HepG2 (cell line): ENCODE measurements at regions not wholly inside any gene's neighbourhood (a gene's known extent, or its start where the extent isn't known, plus 50 kb on each side); places are given as distances from the start of the nearest gene placed in this dataset.

Source experiments
- ATAC-seq: fragments of 200-7000 bp; cut with Tn5 transposase; 3 replicates; pipeline ENCODE4 v1.9.1; 2020; ENCODE audit warnings: mild to moderate bottlenecking, moderate library complexity
- BruUV-seq: library from RNA; stranded (reverse); fragments of 400-500 nt; replicated peaks from 2 replicates; lab custom pipeline; 2021; lab: Mats Ljungman, UMichigan
- CTCF ChIA-PET: fragments of 300-600 bp; formaldehyde crosslinking; extraction: SDS; loops from one replicate; lab custom pipeline; 2021; ENCODE audit warnings: low total read pairs, inconsistent platforms, low intra/inter-chr PET ratio; lab: Yijun Ruan, JAX
- POLR2A ChIA-PET: fragments of 350-600 bp; sonication (Branson Sonifier 250); formaldehyde crosslinking; loops from one replicate; lab custom pipeline; 2020; ENCODE audit warnings: antibody characterized with exemption, inconsistent platforms; lab: Yijun Ruan, JAX
- DNase-seq: peaks from one replicate; pipeline ENCODE4 v3.0.0-alpha.2; 2015; ENCODE audit warnings: low spot score
- FAIRE-seq: peaks from 3 replicates; lab custom pipeline; 2011; peaks lifted over from hg19 to GRCh38; lab: Jason Lieb, UNC
- H2AFZ ChIP-seq: one replicate; pipeline ENCODE4 v1.6.1; 2011; ENCODE audit warnings: low read length, inconsistent platforms
- H3K27ac ChIP-seq: fragments of 300-600 bp; 3 replicates; pipeline ENCODE4 v1.8.0; 2011; ENCODE audit warnings: mixed run types, mild to moderate bottlenecking, mixed read lengths, low read length, inconsistent platforms; ENCODE audit not compliant: insufficient read depth; ENCODE audit errors: extremely low read length
- H3K27me3 ChIP-seq, 2 experiments: fragments of 200-600 bp in 1 of 2; 2 replicates in 1 of 2; 3 replicates in 1 of 2; pipeline versions ENCODE4 v1.6.0 to v1.8.0; 2011; ENCODE audit warnings: low read length in 2 of 2, mild to moderate bottlenecking in 2 of 2, moderate library complexity in 2 of 2, inconsistent platforms in 1 of 2; ENCODE audit not compliant: insufficient read depth in 2 of 2, control insufficient read depth in 1 of 2
- H3K36me3 ChIP-seq, 2 experiments: fragments of 200-600 bp in 1 of 2; replicated peaks in 1 of 2; 2 replicates in 1 of 2; 3 replicates in 1 of 2; pipeline versions ENCODE4 v1.5.1 to v1.8.0; 2011; ENCODE audit warnings: low read length in 2 of 2, inconsistent platforms in 1 of 2; ENCODE audit not compliant: insufficient read depth in 2 of 2, control insufficient read depth in 1 of 2
- H3K4me1 ChIP-seq: 2 replicates; pipeline ENCODE4 v1.5.1; 2012; ENCODE audit warnings: low read length, inconsistent platforms; ENCODE audit not compliant: insufficient read depth
- H3K4me2 ChIP-seq: 2 replicates; pipeline ENCODE4 v1.6.0; 2011; ENCODE audit warnings: low read depth, low read length, inconsistent platforms
- H3K4me3 ChIP-seq, 3 experiments: fragments of 200-600 bp in 1 of 3; sonication (generic), shearing (Covaris generic) in 1 of 3; replicated peaks in 1 of 3; 2 replicates each; pipeline ENCODE4 v1.5.1; 2011 to 2016; ENCODE audit warnings: low read length in 3 of 3, inconsistent platforms in 2 of 3, low read depth in 2 of 3, mild to moderate bottlenecking in 2 of 3, control low read depth in 1 of 3, mixed read lengths in 1 of 3; ENCODE audit not compliant: insufficient read depth in 1 of 3
- H3K79me2 ChIP-seq: one replicate; pipeline ENCODE4 v1.6.1; 2011; ENCODE audit warnings: low read length, inconsistent platforms; ENCODE audit not compliant: insufficient read depth
- H3K9ac ChIP-seq: 2 replicates; pipeline ENCODE4 v1.6.0; 2011; ENCODE audit warnings: mild to moderate bottlenecking, low read depth, low read length, inconsistent platforms; ENCODE audit not compliant: insufficient read depth
- H3K9me3 ChIP-seq: 2 replicates; pipeline ENCODE4 v1.5.1; 2012; ENCODE audit warnings: mild to moderate bottlenecking, low read length
- H4K20me1 ChIP-seq: 2 replicates; pipeline ENCODE4 v1.6.0; 2011; ENCODE audit warnings: inconsistent platforms, mild to moderate bottlenecking, low read length, moderate library complexity; ENCODE audit not compliant: insufficient read depth
- CBX2 ChIP-seq, 2 experiments: fragments of 200-600 bp in 1 of 2; sonication (generic); formaldehyde crosslinking in 1 of 2; IDR thresholded peaks; 2 replicates each; pipeline versions ENCODE4 v1.7.0 to v1.8.1; 2018 to 2022; ENCODE audit warnings: low read depth in 2 of 2, low read length in 1 of 2, mild to moderate bottlenecking in 1 of 2, missing genetic modification reagents in 1 of 2
- CHD4 ChIP-seq: fragments of 200-600 bp; sonication (generic); IDR thresholded peaks from 2 replicates; pipeline ENCODE4 v1.7.0; 2017; ENCODE audit warnings: mild to moderate bottlenecking, low read length, borderline replicate concordance
- CREM ChIP-seq, 2 experiments: sonication (generic) in 1 of 2; formaldehyde crosslinking in 1 of 2; IDR thresholded peaks; 2 replicates each; pipeline versions ENCODE4 v1.4.0 to v1.6.1; 2016 to 2020; ENCODE audit warnings: antibody characterized with exemption in 1 of 2, mild to moderate bottlenecking in 1 of 2, missing genetic modification reagents in 1 of 2
- FUBP1 ChIP-seq: sonication (generic); formaldehyde crosslinking; IDR thresholded peaks from 2 replicates; pipeline ENCODE4 v1.5.1; 2020; ENCODE audit warnings: missing genetic modification reagents, mild to moderate bottlenecking, borderline replicate concordance
- KDM5B ChIP-seq: sonication (generic); formaldehyde crosslinking; IDR thresholded peaks from 2 replicates; pipeline ENCODE4 v1.4.0; 2020; ENCODE audit warnings: missing genetic modification reagents, mild to moderate bottlenecking, borderline replicate concordance
- KLF12 ChIP-seq: sonication (generic); formaldehyde crosslinking; IDR thresholded peaks from 2 replicates; pipeline ENCODE4 v1.4.0; 2020; ENCODE audit warnings: missing genetic modification reagents, borderline replicate concordance
- NONO ChIP-seq, 2 experiments: fragments of 450-650 bp in 1 of 2; sonication (generic) in 1 of 2; formaldehyde crosslinking in 1 of 2; IDR thresholded peaks in 1 of 2; conservative IDR thresholded peaks in 1 of 2; 2 replicates each; pipeline versions ENCODE4 v1.6.1 to v1.8.0; 2017 to 2022; ENCODE audit warnings: mild to moderate bottlenecking in 1 of 2, missing genetic modification reagents in 1 of 2, moderate library complexity in 1 of 2
- NR1H2 ChIP-seq: sonication (generic); formaldehyde crosslinking; IDR thresholded peaks from 2 replicates; pipeline ENCODE4 v1.8.1; 2022; ENCODE audit warnings: low read depth, missing genetic modification reagents, borderline replicate concordance
- ZBTB20 ChIP-seq: sonication (generic); formaldehyde crosslinking; IDR thresholded peaks from 2 replicates; pipeline ENCODE4 v1.8.1; 2023; ENCODE audit warnings: missing genetic modification reagents, low read depth, mild to moderate bottlenecking, borderline replicate concordance
- ZBTB7B ChIP-seq: sonication (generic); formaldehyde crosslinking; IDR thresholded peaks from 2 replicates; pipeline ENCODE4 v1.4.0; 2020; ENCODE audit warnings: missing genetic modification reagents
- ZFX ChIP-seq: sonication (generic); formaldehyde crosslinking; IDR thresholded peaks from 2 replicates; pipeline ENCODE4 v1.4.0; 2020; ENCODE audit warnings: mild to moderate bottlenecking, low read depth, missing genetic modification reagents, moderate library complexity
- ZNF282 ChIP-seq: fragments of 450-650 bp; IDR thresholded peaks from 2 replicates; pipeline ENCODE4 v1.6.1; 2018; ENCODE audit not compliant: partially characterized antibody
- ZNF746 ChIP-seq: sonication (generic); formaldehyde crosslinking; IDR thresholded peaks from 2 replicates; pipeline ENCODE4 v1.8.0; 2022; ENCODE audit warnings: mild to moderate bottlenecking, missing genetic modification reagents
- ZNF766 ChIP-seq: sonication (generic); formaldehyde crosslinking; IDR thresholded peaks from 2 replicates; pipeline ENCODE4 v1.5.0; 2020; ENCODE audit warnings: missing genetic modification reagents, borderline replicate concordance
- ZNF768 ChIP-seq: sonication (generic); formaldehyde crosslinking; IDR thresholded peaks from 2 replicates; pipeline ENCODE4 v1.4.0; 2020; ENCODE audit warnings: missing genetic modification reagents
- WGBS: methylation state at CpG from one replicate; pipeline ENCODE4 v1.1.6; 2017; ENCODE audit warnings: low lambda C conversion rate; 5-methylcytosine and 5-hydroxymethylcytosine counted together
- in situ Hi-C: cut with HindIII; loops from 2 replicates; pipeline ENCODE4 v1.10.0; 2017; ENCODE audit warnings: low pct_unique_long_range_greater_than_20kb; ENCODE audit not compliant: extremely low pct_ligation_motif_present
- intact Hi-C: fragments of 100-400 bp; cut with micrococcal nuclease; formaldehyde crosslinking; loops from one replicate; pipeline ENCODE4 v1.10.0; 2022; ENCODE audit not compliant: unreplicated experiment
- TF ChIP-seq, protein P1 (sequence below): sonication (generic); formaldehyde crosslinking; IDR thresholded peaks from 2 replicates; pipeline ENCODE4 v1.8.1; 2023; ENCODE audit warnings: mild to moderate bottlenecking, missing genetic modification reagents

- no peaks in the 10 kb centered on the region for H3K79me2 ChIP-seq
- ATAC-seq (no peak), FAIRE-seq (no peak), DNase-seq (no peak)
- no peak overlapping the region for H2AFZ ChIP-seq
- BruUV-seq, result no TSS peak
- CTCF ChIA-PET, result no interaction called here
- no peak overlapping the region for H3K9ac ChIP-seq
- no peaks in the 10 kb centered on the region for H3K27me3 ChIP-seq
- H3K27ac ChIP-seq, result no peak overlapping the region
- H3K4me3 ChIP-seq, result no peak overlapping the region
- H3K9me3 ChIP-seq, result peaks cover 10% of the 10 kb centered on the region
- WGBS, result 1% methylated on average over 3 of the region's 3 CpGs
- no peaks in the 10 kb centered on the region for H4K20me1 ChIP-seq
- intact Hi-C loops, result no loop called here
- no peaks in the 10 kb centered on the region for H3K36me3 ChIP-seq
- H3K4me1 ChIP-seq, result no peaks in the 10 kb centered on the region
- no peak for TF ChIP-seq CHD4
- TF ChIP-seq KLF12 (CRISPR knock-in tag), result no peak
- no peak for TF ChIP-seq ZBTB20 (CRISPR knock-in tag)
- TF ChIP-seq KDM5B (CRISPR knock-in tag), result no peak
- no peak for TF ChIP-seq ZNF746 (CRISPR knock-in tag)
- TF ChIP-seq ZNF766 (CRISPR knock-in tag), result no peak
- TF ChIP-seq, protein P1, sequence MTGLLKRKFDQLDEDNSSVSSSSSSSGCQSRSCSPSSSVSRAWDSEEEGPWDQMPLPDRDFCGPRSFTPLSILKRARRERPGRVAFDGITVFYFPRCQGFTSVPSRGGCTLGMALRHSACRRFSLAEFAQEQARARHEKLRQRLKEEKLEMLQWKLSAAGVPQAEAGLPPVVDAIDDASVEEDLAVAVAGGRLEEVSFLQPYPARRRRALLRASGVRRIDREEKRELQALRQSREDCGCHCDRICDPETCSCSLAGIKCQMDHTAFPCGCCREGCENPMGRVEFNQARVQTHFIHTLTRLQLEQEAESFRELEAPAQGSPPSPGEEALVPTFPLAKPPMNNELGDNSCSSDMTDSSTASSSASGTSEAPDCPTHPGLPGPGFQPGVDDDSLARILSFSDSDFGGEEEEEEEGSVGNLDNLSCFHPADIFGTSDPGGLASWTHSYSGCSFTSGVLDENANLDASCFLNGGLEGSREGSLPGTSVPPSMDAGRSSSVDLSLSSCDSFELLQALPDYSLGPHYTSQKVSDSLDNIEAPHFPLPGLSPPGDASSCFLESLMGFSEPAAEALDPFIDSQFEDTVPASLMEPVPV (CRISPR knock-in tag), result no peak
- no peak for TF ChIP-seq ZNF282
- in situ Hi-C loops, result no loop called here
- H3K4me2 ChIP-seq, result no peak overlapping the region
- POLR2A ChIA-PET, result no interaction called here
Measured at GRCh38 chr11:130744794-130745193, 171.5 kb downstream of the SNX19 start.

DNA sequence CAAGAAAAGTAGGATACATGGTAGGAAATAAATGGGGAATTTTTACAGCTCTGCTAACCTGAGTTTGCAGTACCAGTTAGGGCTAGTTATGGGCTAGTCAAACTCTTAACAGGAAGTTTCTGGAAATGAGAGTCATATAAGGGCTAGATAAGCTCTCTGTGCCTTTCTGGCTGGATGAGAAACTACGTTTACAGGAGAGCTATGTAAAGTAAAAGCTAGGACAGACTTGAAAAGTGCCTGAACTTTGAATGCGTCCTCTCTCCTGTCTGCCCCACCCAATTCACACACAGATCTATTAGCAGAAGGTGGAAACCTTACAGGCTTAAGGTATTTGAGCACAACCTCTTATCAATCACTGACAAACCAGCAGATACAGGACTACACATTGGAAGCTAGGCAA is 167.1 kb downstream of the SNX19 start:
- H3K36me3 ChIP-seq, result no peaks in the 10 kb centered on the region
- DNase-seq (no peak), FAIRE-seq (no peak), ATAC-seq (no peak)
- intact Hi-C loops (no loop called here), in situ Hi-C loops (no loop called here)
- H3K79me2 ChIP-seq, result no peaks in the 10 kb centered on the region
- no peak overlapping the region for H3K4me3 ChIP-seq
- no peaks in the 10 kb centered on the region for H3K9me3 ChIP-seq
- H2AFZ ChIP-seq, result no peak overlapping the region
- H4K20me1 ChIP-seq, result no peaks in the 10 kb centered on the region
- POLR2A ChIA-PET, result no interaction called here
- no peak overlapping the region for H3K27ac ChIP-seq
- no peaks in the 10 kb centered on the region for H3K4me1 ChIP-seq
- CTCF ChIA-PET, result no interaction called here
- 6% methylated on average over 2 of the region's 2 CpGs for WGBS
- no peak overlapping the region for H3K4me2 ChIP-seq
- no TSS peak for BruUV-seq
- H3K9ac ChIP-seq, result no peak overlapping the region
- H3K27me3 ChIP-seq, result no peaks in the 10 kb centered on the region
- TF ChIP-seq CREM (IDR thresholded peaks at IDR 0.05) (no peak), CREM (CRISPR knock-in tag; IDR thresholded peaks at IDR 0.05) (no peak), NR1H2 (no peak), CBX2 (IDR thresholded peaks at IDR 0.05; ENCODE audit: low read depth, low read length) (no peak), CBX2 (CRISPR knock-in tag; IDR thresholded peaks at IDR 0.05; ENCODE audit: low read depth) (no peak), ZFX (CRISPR knock-in tag) (no peak), FUBP1 (CRISPR knock-in tag) (no peak), ZNF768 (CRISPR knock-in tag) (no peak), ZBTB7B (CRISPR knock-in tag) (no peak), NONO (IDR thresholded peaks at IDR 0.05) (no peak), NONO (CRISPR knock-in tag; conservative IDR thresholded peaks at IDR 0.05) (no peak)
